ENCODE measurements at regions not wholly inside any gene's neighbourhood (a gene's known extent, or its start where the extent isn't known, plus 50 kb on each side); places are given as distances from the start of the nearest gene placed in this dataset.

- no peak for TF ChIP-seq EZH2 (IDR thresholded peaks at IDR 0.05; ENCODE audit: borderline replicate concordance, low read depth, low read length, poor library complexity, severe bottlenecking)
- TF ChIP-seq, protein P1, sequence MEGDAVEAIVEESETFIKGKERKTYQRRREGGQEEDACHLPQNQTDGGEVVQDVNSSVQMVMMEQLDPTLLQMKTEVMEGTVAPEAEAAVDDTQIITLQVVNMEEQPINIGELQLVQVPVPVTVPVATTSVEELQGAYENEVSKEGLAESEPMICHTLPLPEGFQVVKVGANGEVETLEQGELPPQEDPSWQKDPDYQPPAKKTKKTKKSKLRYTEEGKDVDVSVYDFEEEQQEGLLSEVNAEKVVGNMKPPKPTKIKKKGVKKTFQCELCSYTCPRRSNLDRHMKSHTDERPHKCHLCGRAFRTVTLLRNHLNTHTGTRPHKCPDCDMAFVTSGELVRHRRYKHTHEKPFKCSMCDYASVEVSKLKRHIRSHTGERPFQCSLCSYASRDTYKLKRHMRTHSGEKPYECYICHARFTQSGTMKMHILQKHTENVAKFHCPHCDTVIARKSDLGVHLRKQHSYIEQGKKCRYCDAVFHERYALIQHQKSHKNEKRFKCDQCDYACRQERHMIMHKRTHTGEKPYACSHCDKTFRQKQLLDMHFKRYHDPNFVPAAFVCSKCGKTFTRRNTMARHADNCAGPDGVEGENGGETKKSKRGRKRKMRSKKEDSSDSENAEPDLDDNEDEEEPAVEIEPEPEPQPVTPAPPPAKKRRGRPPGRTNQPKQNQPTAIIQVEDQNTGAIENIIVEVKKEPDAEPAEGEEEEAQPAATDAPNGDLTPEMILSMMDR (conservative IDR thresholded peaks at IDR 0.05; ENCODE audit: low read depth, low read length) = no peak
These were observed 189.0 kb downstream of the CENPF start for GRCh38 chr1:214791961-214792360.
